HG02885 (cell line): ENCODE measurements at regions not wholly inside any gene's neighbourhood (a gene's known extent, or its start where the extent isn't known, plus 50 kb on each side); places are given as distances from the start of the nearest gene placed in this dataset.
"Not testable (repeated sequence)": the region's sequence is repeated elsewhere in the genome, so short reads cannot be mapped to it uniquely, and the experiment has no call there.

Experiments
- ATAC-seq: cut with Tn5 transposase; IDR thresholded peaks from one replicate; pipeline ENCODE4 v1.9.1; 2021; ENCODE audit warnings: mild to moderate bottlenecking; ENCODE audit not compliant: unreplicated experiment, poor library complexity

DNA sequence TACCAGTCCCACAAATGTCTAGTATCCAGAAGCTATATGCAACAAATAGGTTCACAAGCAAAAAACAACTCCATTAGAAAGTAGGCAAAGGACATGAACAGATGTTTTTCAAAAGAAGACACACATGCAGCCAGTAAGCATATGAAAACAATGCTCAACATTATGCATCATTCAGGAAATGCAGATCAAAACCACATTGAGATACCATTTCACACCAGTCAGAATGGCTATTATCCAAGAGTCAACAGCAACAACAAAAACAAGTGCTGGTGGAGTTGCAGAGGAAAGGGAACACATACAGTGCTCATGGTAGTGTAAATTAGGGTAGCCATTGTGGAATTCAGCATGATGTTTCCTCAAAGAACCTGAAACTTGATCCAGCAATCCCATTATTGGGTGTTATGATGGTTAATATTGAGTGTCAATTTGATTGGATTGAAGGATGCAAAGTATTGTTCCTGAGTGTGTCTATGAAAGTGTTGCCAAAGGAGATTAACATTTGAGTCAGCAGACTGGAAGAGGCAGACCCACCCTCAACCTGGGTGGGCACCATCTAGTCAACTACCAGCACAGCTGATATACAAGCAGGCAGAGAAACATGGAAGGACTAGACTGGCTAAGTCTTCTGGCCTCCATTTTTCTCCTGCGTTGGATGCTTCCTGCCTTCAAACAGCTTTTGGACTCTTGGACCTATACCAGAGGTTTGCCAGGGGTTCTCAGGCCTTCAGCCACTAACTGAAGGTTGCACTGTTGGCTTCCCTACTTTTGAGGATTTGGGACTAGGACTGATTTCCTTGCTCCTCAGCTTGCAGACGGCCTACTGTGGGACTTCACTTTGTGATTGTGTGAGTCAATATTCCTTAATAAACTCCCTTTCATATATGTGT lies 218.4 kb upstream of the SEMA3D start:
- ATAC-seq, result no peak

- no peak for ATAC-seq
Observed at GRCh38 chr7:85396676-85397075, 209.8 kb upstream of the SEMA3D start.

DNA sequence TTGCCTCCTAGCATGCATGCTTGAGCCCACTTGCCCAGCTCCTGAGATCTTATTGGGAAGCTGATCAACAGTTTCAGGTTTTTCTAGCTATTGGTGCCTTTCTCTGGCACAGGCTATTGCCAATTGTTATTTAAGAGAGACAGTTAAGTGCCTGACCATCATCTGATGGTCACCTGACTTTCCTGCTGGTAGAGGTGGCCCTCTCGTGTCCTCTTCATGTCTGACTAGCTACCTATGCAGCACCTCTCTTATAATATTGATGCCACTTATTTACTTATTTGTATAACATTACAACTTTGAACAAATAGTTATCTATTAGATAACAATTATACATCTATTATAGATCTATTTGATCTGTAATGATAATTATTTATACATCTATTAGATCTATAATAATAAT lies 205.9 kb upstream of the SEMA3D start:
- no peak for ATAC-seq

DNA sequence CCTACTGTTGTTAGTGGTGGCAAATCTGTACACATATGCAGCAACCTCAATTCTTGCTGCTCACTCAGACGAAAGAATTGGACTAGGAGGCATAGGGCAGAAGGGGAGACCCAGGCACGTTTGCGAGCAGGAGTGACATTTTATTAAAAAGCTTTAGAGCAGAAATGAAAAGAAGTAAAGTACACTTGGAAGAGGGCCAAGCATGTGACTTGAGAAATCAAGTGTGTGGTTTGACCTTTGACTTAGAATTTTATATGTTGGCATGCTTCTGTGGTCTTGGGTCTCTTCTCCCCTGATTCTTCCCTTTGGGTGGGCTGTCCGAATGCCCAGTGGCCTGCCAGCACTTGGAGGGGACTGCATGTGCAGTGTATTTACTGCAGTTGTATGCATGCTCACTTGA lies 205.5 kb upstream of the SEMA3D start:
- ATAC-seq, result no peak

- no peak for ATAC-seq
Observed at GRCh38 chr7:85386460-85386859, 199.6 kb upstream of the SEMA3D start.

DNA sequence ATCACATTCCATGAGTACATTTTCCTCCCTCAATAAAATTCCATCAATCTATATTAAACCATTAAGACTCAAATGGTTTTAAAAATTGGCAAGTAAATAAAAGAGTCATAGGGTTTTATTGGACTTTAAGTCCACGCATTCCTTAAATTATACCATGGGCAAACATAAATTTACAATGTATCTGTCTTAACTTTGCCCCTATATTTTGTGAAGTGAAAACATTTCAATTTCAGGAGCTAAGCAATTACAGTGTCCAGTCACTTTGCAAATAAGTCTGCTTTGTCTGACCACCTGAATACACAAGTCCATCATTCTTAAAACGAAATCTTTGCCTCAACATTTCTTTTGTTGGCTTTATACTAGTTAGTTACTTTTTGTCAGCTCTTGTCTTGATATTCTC lies 197.5 kb upstream of the SEMA3D start:
- no peak for ATAC-seq

DNA sequence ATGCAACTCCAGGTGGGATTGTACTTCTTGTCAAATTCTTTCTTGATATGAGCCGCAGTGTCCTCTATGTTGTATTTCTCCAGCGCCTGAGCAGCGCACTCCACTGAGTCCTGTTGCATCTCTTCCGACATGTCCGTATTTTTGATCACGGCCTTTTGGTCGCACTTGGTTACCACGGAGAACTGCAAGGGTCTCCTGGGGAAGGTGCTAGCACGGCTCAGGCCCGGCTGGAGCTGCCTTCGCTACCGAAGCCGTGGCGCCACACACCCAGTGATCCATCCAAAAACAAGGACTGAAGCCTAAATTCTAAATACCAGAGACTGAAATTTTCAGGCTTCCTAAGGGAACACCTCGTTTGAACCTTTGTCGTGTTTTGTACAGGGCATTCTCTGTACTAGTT lies 194.4 kb upstream of the SEMA3D start:
- ATAC-seq, result no peak

DNA sequence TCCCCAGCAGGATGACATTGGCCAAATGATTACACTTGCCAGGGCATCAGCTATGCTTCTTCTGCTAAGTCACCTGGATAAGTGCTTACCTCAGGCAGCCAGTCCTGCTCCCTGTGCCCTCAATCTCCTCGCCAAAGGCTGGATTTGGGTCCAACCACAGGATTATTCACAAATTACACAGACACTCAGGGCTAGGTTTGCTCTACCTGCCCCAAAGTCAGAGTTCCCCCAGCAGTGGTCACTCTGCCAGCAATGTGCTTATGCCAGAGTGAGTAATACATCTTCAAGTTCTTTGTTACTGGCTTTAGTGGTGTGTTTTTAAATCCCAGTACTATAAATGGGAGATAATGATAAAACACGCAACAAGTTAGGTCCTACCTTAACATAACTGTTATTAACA lies 189.7 kb upstream of the SEMA3D start:
- ATAC-seq, result no peak

DNA sequence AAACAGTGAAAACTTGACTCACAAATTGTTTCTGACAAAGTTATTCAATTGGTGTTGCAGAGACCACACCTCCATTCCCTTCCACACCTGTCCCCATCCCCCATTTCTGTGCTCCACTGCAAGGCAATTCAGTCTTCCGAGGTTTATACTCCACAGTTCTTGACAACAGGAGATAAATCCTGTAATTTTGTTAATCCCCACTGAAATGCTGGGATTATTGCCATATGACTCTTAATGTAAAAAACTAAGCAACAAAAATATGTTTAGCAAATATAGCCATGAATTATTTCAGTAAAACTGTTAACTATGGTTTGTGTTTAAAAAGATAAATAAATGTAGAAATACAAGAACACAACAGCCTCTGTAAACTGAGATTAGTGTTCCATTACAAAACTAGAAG lies 170.1 kb upstream of the SEMA3D start:
- ATAC-seq, result no peak

DNA sequence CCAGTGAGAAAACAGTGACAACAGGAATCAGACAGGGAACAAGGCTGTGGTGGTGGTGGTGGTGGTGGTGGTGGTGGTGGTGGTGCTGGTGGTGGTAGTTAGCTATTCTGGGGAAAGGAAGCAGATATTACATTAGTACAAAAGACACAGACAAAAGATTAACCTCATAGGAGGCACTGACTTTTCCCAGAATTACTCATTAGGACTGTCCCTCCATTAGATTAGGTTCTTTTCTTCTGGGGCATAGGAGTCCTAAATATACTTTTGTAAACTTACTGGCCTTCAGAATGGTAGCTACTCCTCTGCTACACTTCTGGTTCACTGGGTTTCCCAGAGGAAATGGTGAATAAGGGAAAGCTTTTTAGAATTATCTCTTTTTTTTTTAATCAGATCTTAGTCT lies 156.6 kb upstream of the SEMA3D start:
- ATAC-seq, result peak; percentile 70

DNA sequence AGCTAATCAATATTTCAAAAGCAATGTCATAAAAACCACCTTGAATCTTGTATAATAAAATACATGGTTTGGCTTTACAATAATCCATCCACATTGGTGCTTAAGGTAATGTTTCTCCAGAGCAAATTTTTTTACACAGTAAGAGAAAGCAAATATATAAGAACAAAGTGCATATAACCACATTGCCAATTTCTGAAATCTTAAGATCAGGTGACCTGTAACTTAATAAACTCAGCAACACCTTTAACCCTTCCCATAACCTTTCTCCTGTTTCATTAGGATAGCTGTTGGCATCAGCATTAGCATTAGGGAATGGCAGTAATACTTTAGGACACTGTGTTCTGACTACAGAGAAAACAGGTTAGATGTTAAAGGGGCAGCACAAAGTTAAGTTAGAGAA lies 155.9 kb upstream of the SEMA3D start:
- no peak for ATAC-seq

DNA sequence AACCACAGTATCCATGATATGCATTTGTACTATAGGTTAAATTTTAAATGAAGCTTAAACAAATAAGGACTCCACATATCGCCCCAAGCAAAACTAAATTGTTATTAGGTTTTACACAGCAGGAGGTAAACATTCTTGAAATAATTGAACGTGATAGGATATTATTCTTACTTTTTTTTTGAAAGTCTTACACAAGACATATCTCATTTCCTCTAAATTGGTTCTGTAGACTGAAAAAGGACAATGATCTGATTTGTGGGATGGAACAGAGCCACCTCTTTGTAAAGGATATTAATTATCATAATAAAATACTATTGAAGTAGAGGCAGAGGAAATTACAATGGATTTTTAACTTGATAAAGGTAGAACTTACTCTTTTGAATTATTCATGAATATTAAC lies 155.1 kb upstream of the SEMA3D start:
- no peak for ATAC-seq

DNA sequence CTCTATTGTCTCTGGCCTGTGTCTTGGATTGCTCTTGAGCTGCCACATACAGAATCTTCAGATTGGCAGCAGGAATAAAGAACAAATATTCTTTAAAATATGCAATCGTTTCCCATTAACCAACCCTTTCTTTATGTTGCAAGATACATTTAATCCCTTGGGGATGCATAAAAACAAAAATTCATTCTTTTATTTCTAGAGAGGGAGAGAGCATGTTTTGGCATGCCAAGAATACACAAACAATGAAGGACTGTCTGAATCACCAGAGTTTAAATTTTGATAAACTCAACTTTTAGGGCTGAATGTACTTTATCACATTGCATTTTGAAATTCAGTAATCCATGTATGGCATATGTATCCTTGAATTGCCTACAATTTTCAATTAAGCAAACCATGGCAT lies 154.3 kb upstream of the SEMA3D start:
- no peak for ATAC-seq

GRCh38 chr7:85336086-85336485 lies 149.2 kb upstream of the SEMA3D start:
- no peak for ATAC-seq

GRCh38 chr7:85335113-85335512 lies 148.3 kb upstream of the SEMA3D start:
- ATAC-seq, result not testable (repeated sequence)

DNA sequence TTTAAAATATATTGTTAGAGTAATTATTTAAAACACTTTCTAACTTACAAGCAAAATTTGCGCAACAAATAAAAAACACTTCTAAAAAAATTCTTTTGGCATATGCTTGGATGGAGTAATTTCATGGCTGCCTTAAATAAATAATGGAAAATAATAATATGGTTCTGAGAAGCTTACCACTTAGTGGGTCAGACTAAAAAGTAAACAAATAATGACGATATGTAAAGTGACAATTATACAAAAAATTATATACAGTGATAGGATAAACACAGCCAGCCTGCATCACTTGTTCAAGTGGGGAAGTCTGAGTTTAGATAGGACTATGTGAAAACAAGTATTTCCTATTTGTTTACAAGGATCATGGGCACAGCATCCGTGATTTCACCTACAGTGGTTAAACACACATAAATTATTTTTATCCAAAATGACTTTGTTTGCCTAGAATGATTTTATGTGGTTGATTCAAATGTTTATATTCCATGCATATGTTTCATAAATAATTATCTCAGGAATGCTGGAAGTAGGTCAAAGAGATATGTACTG lies 141.7 kb upstream of the SEMA3D start:
- ATAC-seq, result no peak

GRCh38 chr7:85324145-85324799 lies 137.4 kb upstream of the SEMA3D start:
- no peak for ATAC-seq

GRCh38 chr7:85322252-85322651 lies 135.4 kb upstream of the SEMA3D start:
- ATAC-seq, result no peak

GRCh38 chr7:85320699-85321476 lies 134.0 kb upstream of the SEMA3D start:
- no peak for ATAC-seq

- no peak for ATAC-seq
Observed at GRCh38 chr7:85316489-85316888, 129.6 kb upstream of the SEMA3D start.

DNA sequence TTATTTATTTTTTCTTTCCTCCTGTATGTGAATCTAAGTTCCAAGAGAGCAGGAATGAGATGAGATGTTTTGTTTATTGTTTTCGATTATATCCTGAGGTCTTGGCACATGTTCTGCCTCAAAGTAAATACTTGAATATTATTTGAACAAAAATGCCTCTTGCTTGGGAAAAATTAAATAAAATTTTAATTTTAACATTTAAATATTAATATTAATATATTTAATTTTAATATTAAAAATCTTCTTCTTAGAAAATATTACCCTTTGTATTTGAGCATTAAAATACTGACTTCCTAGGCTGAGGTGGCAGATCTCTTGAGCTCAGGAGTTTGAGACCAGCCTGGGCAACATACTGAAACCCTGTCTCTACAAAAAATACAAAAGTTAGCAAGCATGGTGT lies 123.4 kb upstream of the SEMA3D start:
- no peak for ATAC-seq
